GM21381 (cell line): ENCODE measurements at regions not wholly inside any gene's neighbourhood (a gene's known extent, or its start where the extent isn't known, plus 50 kb on each side); places are given as distances from the start of the nearest gene placed in this dataset.
"Not testable (repeated sequence)": the region's sequence is repeated elsewhere in the genome, so short reads cannot be mapped to it uniquely, and the experiment has no call there.

Source experiments
- ATAC-seq: cut with Tn5 transposase; IDR thresholded peaks from one replicate; pipeline ENCODE4 v1.9.1; 2021; ENCODE audit warnings: mild to moderate bottlenecking, moderate library complexity; ENCODE audit not compliant: unreplicated experiment

DNA sequence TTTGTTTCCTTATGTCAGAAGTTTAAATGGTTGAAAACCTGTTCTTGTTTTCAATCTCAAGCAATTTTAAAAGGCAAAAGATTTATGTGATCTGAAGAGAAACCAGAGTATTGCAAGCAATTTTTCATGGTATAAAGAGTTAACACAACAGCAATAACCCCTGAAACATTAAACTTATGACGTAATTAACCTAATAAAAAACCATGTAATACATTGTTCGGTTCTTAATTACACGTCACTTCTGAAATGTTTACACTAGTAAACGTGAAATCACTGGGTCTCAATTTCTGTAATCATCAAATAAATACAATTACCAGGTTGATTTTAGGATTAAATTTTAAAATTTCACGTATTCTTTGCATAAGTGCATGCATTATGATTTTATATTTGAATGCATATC lies 914.5 kb downstream of the NLGN4X start:
- no peak for ATAC-seq

DNA sequence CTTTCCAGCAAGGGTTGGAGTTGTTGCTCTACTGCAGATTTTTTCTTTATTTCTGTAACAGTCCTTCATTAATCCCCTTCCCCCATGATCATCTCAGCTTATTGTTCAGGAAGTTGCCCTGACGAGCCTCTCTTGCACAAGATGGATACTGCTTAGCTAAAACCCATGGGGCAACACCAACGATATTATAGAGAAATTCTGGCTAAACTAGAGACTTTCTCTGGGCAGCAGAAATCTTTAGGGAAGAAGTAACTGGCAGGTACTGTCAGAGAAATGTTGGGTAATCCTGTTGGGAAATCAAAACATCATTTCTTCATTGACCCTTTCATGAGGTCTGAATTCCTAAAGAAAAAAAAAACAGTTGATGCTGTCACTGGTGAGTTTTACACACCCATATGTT lies 921.3 kb downstream of the NLGN4X start:
- ATAC-seq = no peak

- ATAC-seq = no peak
Measured at GRCh38 chrX:5306654-5307121, 922.0 kb downstream of the NLGN4X start.

GRCh38 chrX:5305452-5305851 lies 923.2 kb downstream of the NLGN4X start:
- ATAC-seq = no peak

DNA sequence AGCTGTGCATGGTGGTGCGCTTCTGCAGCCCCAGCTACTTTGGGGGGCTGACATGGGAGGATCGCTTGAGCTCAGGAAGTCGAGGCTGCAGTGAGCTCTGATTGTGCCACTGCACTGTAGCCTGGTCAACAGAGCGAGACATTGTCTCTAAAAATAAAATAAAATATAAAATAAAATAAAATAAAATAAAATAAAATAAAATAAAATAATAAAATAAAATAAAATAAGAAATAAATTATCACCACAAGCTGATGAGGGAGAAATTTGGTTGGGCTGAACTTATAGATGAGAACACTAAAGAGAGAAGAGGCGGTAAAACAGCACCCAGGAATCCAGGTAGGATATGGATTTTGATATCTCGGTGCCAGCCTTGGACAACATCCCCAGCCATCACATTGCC lies 933.7 kb downstream of the NLGN4X start:
- ATAC-seq = no peak

DNA sequence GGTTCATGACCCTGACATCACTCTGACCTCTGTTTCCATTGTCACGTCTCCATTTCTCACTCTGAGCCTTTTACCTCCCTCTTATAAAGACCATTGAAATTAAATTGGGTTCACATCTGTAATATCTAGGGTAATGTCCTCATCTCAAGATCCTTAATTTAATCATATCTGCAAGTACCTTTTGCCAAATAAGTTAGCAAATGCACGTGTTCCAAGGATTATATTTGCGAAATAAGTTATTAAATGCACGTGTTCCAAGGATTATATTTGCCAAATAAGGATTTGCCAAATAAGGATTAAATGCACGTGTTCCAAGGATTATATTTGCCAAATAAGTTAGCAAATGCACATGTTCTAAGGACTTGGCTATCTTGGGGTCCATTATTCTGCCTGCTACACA lies 938.0 kb downstream of the NLGN4X start:
- ATAC-seq = no peak

- not testable (repeated sequence) for ATAC-seq
Measured at GRCh38 chrX:5289949-5290348, 938.7 kb downstream of the NLGN4X start.

DNA sequence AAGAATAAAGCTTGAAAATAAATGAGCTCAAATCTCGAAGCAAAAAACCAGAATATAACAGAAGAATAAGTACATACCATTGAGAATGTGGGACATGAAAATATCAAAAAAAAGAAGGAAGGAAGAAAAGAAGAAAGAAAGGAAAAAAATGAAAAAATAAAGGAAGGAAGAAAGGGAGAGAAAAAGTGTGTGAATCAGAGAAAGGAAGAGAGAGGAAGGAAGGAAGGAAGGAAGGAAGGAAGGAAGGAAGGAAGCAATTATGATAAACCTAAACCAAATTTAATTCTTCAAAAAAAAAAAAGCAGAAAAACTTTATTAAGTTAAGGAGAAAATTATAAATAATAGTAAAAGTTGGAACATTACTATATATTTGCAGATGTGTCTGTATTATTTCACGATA lies 949.8 kb downstream of the NLGN4X start:
- ATAC-seq = no peak

GRCh38 chrX:5265324-5265850 lies 963.3 kb downstream of the NLGN4X start:
- no peak for ATAC-seq

DNA sequence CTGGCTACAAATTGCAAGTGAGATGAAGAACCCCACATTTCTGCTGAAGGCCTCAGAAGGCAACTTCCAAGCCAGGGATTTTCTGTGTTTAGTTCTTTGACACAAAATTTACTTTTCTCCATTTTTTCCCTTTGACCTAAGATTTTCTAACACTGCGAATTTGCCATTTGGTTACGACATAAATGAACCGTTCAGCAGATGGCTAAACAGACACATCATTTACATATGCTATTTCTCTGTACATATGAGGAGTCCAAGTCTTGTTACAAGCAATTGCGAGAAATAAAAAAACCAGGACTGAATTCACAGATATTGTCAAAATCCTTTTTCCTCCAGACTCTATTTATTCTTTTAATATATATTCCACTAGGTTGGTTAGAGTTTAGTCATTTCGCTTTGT lies 978.6 kb downstream of the NLGN4X start:
- no peak for ATAC-seq

- ATAC-seq = no peak
Measured at GRCh38 chrX:5242091-5242790, 986.4 kb downstream of the NLGN4X start.

DNA sequence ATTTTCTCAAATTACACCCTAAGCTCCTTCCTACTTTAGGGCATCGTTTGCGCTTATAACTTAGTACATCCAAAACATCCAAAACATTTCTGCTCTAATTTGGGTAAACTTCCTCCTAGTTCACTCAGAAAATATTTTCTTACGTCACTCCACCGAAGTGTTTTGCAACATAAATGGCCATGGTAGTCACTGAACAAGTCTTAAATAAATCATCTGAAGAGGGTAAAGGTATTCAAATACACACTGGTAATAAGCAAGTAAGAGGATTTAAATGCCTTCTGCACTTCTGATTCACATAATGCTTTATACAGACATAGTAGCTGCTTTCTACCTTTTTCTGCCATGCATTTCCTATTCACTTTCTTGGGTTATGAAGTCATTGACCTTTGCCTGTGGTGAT lies 991.9 kb downstream of the NLGN4X start:
- ATAC-seq = no peak

DNA sequence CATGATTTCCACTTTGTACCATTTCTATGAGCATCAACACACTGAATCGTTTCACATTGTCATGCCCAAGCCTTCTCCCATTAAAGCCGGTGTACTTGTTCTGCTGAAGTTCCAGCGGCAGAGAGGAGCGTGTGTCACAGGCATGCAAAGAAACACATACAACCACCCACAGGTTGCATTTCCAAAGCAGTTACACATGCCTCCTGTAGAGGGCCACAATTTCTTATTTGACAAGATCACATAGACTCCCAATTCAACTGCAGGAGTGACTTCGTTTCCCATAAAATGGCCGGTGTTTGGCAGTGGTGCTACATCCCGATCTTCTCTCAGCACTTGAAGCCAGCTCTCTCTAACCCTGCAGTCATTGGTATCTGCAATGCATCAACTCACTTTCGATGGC lies 992.6 kb downstream of the NLGN4X start:
- no peak for ATAC-seq

GRCh38 chrX:5233830-5234229 lies 994.8 kb downstream of the NLGN4X start:
- no peak for ATAC-seq

DNA sequence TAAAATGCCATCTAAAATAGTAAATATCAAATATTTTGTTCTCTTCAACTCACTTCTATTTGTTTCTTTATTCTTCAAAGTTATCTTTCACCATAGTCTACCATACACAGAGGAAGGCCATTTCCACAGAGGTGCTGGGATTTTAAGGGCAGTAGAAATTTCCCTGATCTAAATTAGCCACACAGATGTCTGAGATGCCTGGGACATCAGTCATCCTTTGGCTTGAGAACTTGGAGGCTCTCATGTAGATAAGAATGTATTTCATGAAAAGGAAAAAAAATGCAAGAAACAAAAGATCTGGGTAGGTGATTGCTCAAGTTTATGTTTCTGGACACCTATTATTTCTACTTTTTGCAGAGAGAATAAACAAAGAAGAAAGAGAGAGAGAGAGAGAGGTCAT lies 1008.2 kb downstream of the NLGN4X start:
- no peak for ATAC-seq

DNA sequence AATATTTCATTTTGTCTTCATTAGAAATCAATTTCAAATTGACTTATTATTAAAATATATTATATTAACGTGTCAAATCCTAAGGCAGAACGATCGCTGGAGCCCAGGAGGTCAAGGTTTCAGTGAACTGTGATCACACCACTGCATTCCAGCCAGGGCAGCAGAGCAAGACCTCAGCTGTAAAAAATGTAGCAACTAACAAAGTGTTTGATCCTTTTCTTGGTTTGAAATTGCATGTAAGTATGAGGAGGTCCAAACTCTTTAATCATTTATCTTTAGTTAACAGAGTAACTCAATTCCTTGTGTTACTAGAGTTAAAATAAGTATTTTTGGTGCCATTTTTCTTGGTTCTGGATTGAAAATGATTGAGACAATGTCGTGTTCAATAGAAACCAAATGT lies 1033.9 kb downstream of the NLGN4X start:
- no peak for ATAC-seq

GRCh38 chrX:5180135-5180741 lies 1048.4 kb downstream of the NLGN4X start:
- no peak for ATAC-seq

- ATAC-seq = no peak
Measured at GRCh38 chrX:5176766-5177165, 1051.9 kb downstream of the NLGN4X start.

- no peak for ATAC-seq
Measured at GRCh38 chrX:5163663-5164062, 1065.0 kb downstream of the NLGN4X start.

DNA sequence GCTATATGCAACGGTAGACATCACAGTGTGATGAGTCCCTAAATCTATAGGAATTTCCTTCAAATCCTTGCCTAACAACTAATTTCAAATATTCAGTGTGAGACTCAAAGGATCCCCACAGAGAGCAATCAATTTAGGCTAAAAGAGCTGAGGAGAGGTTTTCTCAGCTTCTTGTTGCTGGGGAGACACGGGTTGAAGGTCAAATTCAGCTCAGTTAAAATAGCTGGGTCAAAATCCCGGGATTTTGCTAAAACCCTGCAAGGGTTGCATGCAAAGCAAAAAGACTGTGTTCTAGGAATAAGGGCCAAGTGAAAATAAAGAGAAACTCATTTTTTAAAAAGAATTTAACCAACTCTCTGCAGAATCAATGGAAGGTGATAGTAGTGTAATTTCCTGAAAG lies 1073.4 kb downstream of the NLGN4X start:
- ATAC-seq = no peak

GRCh38 chrX:5145957-5146356 lies 1082.7 kb downstream of the NLGN4X start:
- ATAC-seq = no peak

- no peak for ATAC-seq
Measured at GRCh38 chrX:5142644-5143043, 1086.0 kb downstream of the NLGN4X start.
